ENCODE measurements at regions not wholly inside any gene's neighbourhood (a gene's known extent, or its start where the extent isn't known, plus 50 kb on each side); places are given as distances from the start of the nearest gene placed in this dataset.

GRCh38 chr2:173667415-173667814, 297.8 kb downstream of the SP3 start:
- DNase-seq (ENCODE audit: low read depth, low spot score) = no peak

- no peak for DNase-seq (ENCODE audit: low read depth, low spot score)
Measured at GRCh38 chr2:173669271-173669853, 295.8 kb downstream of the SP3 start.

GRCh38 chr2:173669888-173670287, 295.3 kb downstream of the SP3 start:
- no peak for DNase-seq (ENCODE audit: low read depth, low spot score)

GRCh38 chr2:173672573-173673340, 292.4 kb downstream of the SP3 start:
- DNase-seq (ENCODE audit: low read depth, low spot score) = no peak

GRCh38 chr2:173673640-173674039, 291.5 kb downstream of the SP3 start:
- no peak for DNase-seq (ENCODE audit: low read depth, low spot score)

GRCh38 chr2:173676647-173677046, 288.5 kb downstream of the SP3 start:
- no peak for DNase-seq (ENCODE audit: low read depth, low spot score)

- no peak for DNase-seq (ENCODE audit: low read depth, low spot score)
Measured at GRCh38 chr2:173678186-173678585, 287.0 kb downstream of the SP3 start.

GRCh38 chr2:173680574-173680973, 284.6 kb downstream of the SP3 start:
- DNase-seq (ENCODE audit: low read depth, low spot score) = no peak

- DNase-seq (ENCODE audit: low read depth, low spot score) = no peak
Measured at GRCh38 chr2:173681881-173682650, 283.1 kb downstream of the SP3 start.

- no peak for DNase-seq (ENCODE audit: low read depth, low spot score)
Measured at GRCh38 chr2:173684896-173685459, 280.2 kb downstream of the SP3 start.

- no peak for DNase-seq (ENCODE audit: low read depth, low spot score)
Measured at GRCh38 chr2:173690349-173690748, 274.8 kb downstream of the SP3 start.

GRCh38 chr2:173692068-173692467, 273.1 kb downstream of the SP3 start:
- DNase-seq (ENCODE audit: low read depth, low spot score) = no peak

GRCh38 chr2:173693044-173693589, 272.1 kb downstream of the SP3 start:
- DNase-seq (ENCODE audit: low read depth, low spot score) = no peak

GRCh38 chr2:173696274-173696673, 268.9 kb downstream of the SP3 start:
- DNase-seq (ENCODE audit: low read depth, low spot score) = no peak

- DNase-seq (ENCODE audit: low read depth, low spot score) = no peak
Measured at GRCh38 chr2:173697929-173698328, 267.2 kb downstream of the SP3 start.

- no peak for DNase-seq (ENCODE audit: low read depth, low spot score)
Measured at GRCh38 chr2:173705656-173706055, 259.5 kb downstream of the SP3 start.

- DNase-seq (ENCODE audit: low read depth, low spot score) = no peak
Measured at GRCh38 chr2:173706936-173707335, 258.2 kb downstream of the SP3 start.

GRCh38 chr2:173708806-173709205, 256.4 kb downstream of the SP3 start:
- no peak for DNase-seq (ENCODE audit: low read depth, low spot score)

- DNase-seq (ENCODE audit: low read depth, low spot score) = no peak
Measured at GRCh38 chr2:173711816-173712215, 253.4 kb downstream of the SP3 start.

GRCh38 chr2:173713904-173714555, 251.1 kb downstream of the SP3 start:
- DNase-seq (ENCODE audit: low read depth, low spot score) = no peak

- DNase-seq (ENCODE audit: low read depth, low spot score) = no peak
Measured at GRCh38 chr2:173715441-173715840, 249.7 kb downstream of the SP3 start.

Measured in activated naive CD8-positive, alpha-beta T cell treated with anti-CD3 and anti-CD28 coated beads, Interleukin-2, amount 50 U/mL, for 16 hours (primary cell).